Vagina (tissue), 2 donors: ENCODE measurements at regions not wholly inside any gene's neighbourhood (a gene's known extent, or its start where the extent isn't known, plus 50 kb on each side); places are given as distances from the start of the nearest gene placed in this dataset.

ENCODE experiments used
- DNase-seq, 2 donors: peaks; one replicate each; pipeline ENCODE4 v3.0.0-alpha.2; 2017; ENCODE audit errors: extremely low spot score in 2 of 2
- H3K27ac ChIP-seq: fragments of 200-600 bp; sonication (generic); one replicate; pipeline ENCODE4 v1.5.1; 2019
- H3K27me3 ChIP-seq: fragments of 200-600 bp; sonication (generic); one replicate; pipeline ENCODE4 v1.5.1; 2019
- H3K36me3 ChIP-seq, 2 donors: fragments of 200-600 bp; sonication (generic); one replicate each; pipeline ENCODE4 v1.5.1; 2017 to 2019
- H3K4me1 ChIP-seq: fragments of 200-600 bp; sonication (generic); one replicate; pipeline ENCODE4 v1.5.1; 2019
- H3K4me3 ChIP-seq, 2 donors: fragments of 200-600 bp; sonication (generic); 1 replicate in 1 of 2; 2 replicates in 1 of 2; pipeline ENCODE4 v1.5.1; 2016 to 2019
- H3K9me3 ChIP-seq: fragments of 200-600 bp; sonication (generic); one replicate; pipeline ENCODE4 v1.5.1; 2019
- CTCF ChIP-seq, 3 experiments: fragments of 450-650 bp in 2 of 3; fragments of 200-600 bp in 1 of 3; sonication (generic) in 1 of 3; IDR thresholded peaks; one replicate each; pipeline ENCODE4 v1.5.1; 2017 to 2019; ENCODE audit warnings: antibody characterized with exemption in 3 of 3, mild to moderate bottlenecking in 2 of 3, moderate library complexity in 2 of 3
- POLR2A ChIP-seq, 2 donors: fragments of 450-650 bp; IDR thresholded peaks; one replicate each; pipeline ENCODE4 v1.6.1; 2017; ENCODE audit warnings: antibody characterized with exemption in 2 of 2, mild to moderate bottlenecking in 2 of 2, moderate library complexity in 2 of 2
- POLR2AphosphoS5 ChIP-seq, 2 donors: sonication (generic); formaldehyde crosslinking; IDR thresholded peaks; one replicate each; pipeline ENCODE4 v1.9.0; 2017; ENCODE audit warnings: antibody characterized with exemption in 2 of 2, mild to moderate bottlenecking in 2 of 2, low read depth in 1 of 2; ENCODE audit not compliant: insufficient read depth in 1 of 2
- intact Hi-C: fragments of 100-400 bp; cut with DNase I; formaldehyde crosslinking; loops from one replicate; pipeline ENCODE4 v1.15.1; 2023

- H3K27ac ChIP-seq, result no peak overlapping the region
- no peaks in the 10 kb centered on the region for H3K36me3 ChIP-seq
- DNase-seq, result no peak
- TF ChIP-seq POLR2AphosphoS5 (IDR thresholded peaks at IDR 0.05; ENCODE audit: insufficient read depth in 1 of 2, low read depth in 1 of 2) (no peak), CTCF (IDR thresholded peaks at IDR 0.05) (no peak)
- intact Hi-C loops, result no loop called here
- no peaks in the 10 kb centered on the region for H3K27me3 ChIP-seq
- no peaks in the 10 kb centered on the region for H3K4me1 ChIP-seq
- H3K9me3 ChIP-seq, result no peaks in the 10 kb centered on the region
- H3K4me3 ChIP-seq, result no peak overlapping the region
Observed at GRCh38 chrX:98407584-98407983, 1523.9 kb downstream of the RPA4 start.

GRCh38 chrX:98409867-98410266 is 1526.2 kb downstream of the RPA4 start:
- no peaks in the 10 kb centered on the region for H3K9me3 ChIP-seq
- TF ChIP-seq CTCF (IDR thresholded peaks at IDR 0.05), result no peak
- no peak for TF ChIP-seq POLR2AphosphoS5 (IDR thresholded peaks at IDR 0.05; ENCODE audit: insufficient read depth in 1 of 2, low read depth in 1 of 2)
- TF ChIP-seq POLR2A (IDR thresholded peaks at IDR 0.05), result no peak
- no peak for DNase-seq
- no peaks in the 10 kb centered on the region for H3K36me3 ChIP-seq
- H3K27me3 ChIP-seq, result no peaks in the 10 kb centered on the region
- H3K4me3 ChIP-seq, result no peak overlapping the region
- intact Hi-C loops, result no loop called here
- H3K4me1 ChIP-seq, result no peaks in the 10 kb centered on the region
- no peak overlapping the region for H3K27ac ChIP-seq

- intact Hi-C loops, result no loop called here
- H3K27me3 ChIP-seq, result no peaks in the 10 kb centered on the region
- no peak overlapping the region for H3K27ac ChIP-seq
- no peak overlapping the region for H3K4me3 ChIP-seq
- no peaks in the 10 kb centered on the region for H3K36me3 ChIP-seq
- TF ChIP-seq CTCF (IDR thresholded peaks at IDR 0.05), result no peak
- no peak for TF ChIP-seq POLR2A (IDR thresholded peaks at IDR 0.05)
- no peak for TF ChIP-seq POLR2AphosphoS5 (IDR thresholded peaks at IDR 0.05; ENCODE audit: insufficient read depth in 1 of 2, low read depth in 1 of 2)
- H3K9me3 ChIP-seq, result no peaks in the 10 kb centered on the region
- no peak for DNase-seq
- no peaks in the 10 kb centered on the region for H3K4me1 ChIP-seq
Observed at GRCh38 chrX:98412058-98412457, 1528.3 kb downstream of the RPA4 start.

- H3K27me3 ChIP-seq, result no peaks in the 10 kb centered on the region
- H3K36me3 ChIP-seq, result no peaks in the 10 kb centered on the region
- no peaks in the 10 kb centered on the region for H3K4me1 ChIP-seq
- DNase-seq, result no peak
- no peaks in the 10 kb centered on the region for H3K9me3 ChIP-seq
- no peak overlapping the region for H3K27ac ChIP-seq
- intact Hi-C loops, result no loop called here
- TF ChIP-seq CTCF (IDR thresholded peaks at IDR 0.05), result no peak
- no peak for TF ChIP-seq POLR2A (IDR thresholded peaks at IDR 0.05)
- no peak for TF ChIP-seq POLR2AphosphoS5 (IDR thresholded peaks at IDR 0.05; ENCODE audit: insufficient read depth in 1 of 2, low read depth in 1 of 2)
- no peak overlapping the region for H3K4me3 ChIP-seq
Observed at GRCh38 chrX:98422536-98422935, 1538.8 kb downstream of the RPA4 start.

- no peaks in the 10 kb centered on the region for H3K27me3 ChIP-seq
- no peak overlapping the region for H3K4me3 ChIP-seq
- H3K27ac ChIP-seq, result no peak overlapping the region
- H3K4me1 ChIP-seq, result no peaks in the 10 kb centered on the region
- no peaks in the 10 kb centered on the region for H3K36me3 ChIP-seq
- no peak for DNase-seq
- no peaks in the 10 kb centered on the region for H3K9me3 ChIP-seq
- TF ChIP-seq POLR2AphosphoS5 (IDR thresholded peaks at IDR 0.05; ENCODE audit: insufficient read depth in 1 of 2, low read depth in 1 of 2) (no peak), CTCF (IDR thresholded peaks at IDR 0.05) (no peak), POLR2A (IDR thresholded peaks at IDR 0.05) (no peak)
- intact Hi-C loops, result no loop called here
Observed at GRCh38 chrX:98432413-98432812, 1548.7 kb downstream of the RPA4 start.
